Umbilical cord (tissue), 1 donor: ENCODE measurements at regions not wholly inside any gene's neighbourhood (a gene's known extent, or its start where the extent isn't known, plus 50 kb on each side); places are given as distances from the start of the nearest gene placed in this dataset.
A peak's percentile ranks its signal among the peaks of the same experiment; 100 is the strongest.

Source experiments
- DNase-seq: peaks from one replicate; pipeline ENCODE4 v3.0.0-alpha.2; 2015; ENCODE audit warnings: low spot score

DNA sequence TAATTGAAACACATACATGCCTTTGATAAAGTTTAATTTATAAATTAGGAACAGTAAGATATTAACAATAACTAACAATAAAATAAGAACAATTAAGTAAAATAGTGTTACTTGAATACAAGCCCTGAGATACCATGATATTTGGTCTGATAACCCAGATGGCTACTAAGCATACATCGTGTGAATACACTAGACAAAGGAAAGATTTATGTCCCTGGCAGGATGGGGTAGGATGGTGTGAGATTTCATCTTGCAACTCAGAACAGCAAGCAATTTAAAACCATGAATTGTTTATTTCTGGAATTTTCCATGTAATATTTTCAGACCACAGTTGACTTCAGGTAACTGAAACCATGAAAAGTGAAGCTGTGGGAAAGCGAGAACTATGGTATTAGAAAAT is 169.5 kb downstream of the DIPK2A start:
- DNase-seq, result no peak

- peak; percentile 92 for DNase-seq
Measured at GRCh38 chr3:144141496-144141895, 169.9 kb downstream of the DIPK2A start.

- peak; percentile 96 for DNase-seq
Measured at GRCh38 chr3:144142151-144142840, 170.7 kb downstream of the DIPK2A start.

GRCh38 chr3:144148356-144148755 is 176.7 kb downstream of the DIPK2A start:
- no peak for DNase-seq

- no peak for DNase-seq
Measured at GRCh38 chr3:144151983-144152382, 180.4 kb downstream of the DIPK2A start.

- no peak for DNase-seq
Measured at GRCh38 chr3:144160627-144161026, 189.0 kb downstream of the DIPK2A start.

DNA sequence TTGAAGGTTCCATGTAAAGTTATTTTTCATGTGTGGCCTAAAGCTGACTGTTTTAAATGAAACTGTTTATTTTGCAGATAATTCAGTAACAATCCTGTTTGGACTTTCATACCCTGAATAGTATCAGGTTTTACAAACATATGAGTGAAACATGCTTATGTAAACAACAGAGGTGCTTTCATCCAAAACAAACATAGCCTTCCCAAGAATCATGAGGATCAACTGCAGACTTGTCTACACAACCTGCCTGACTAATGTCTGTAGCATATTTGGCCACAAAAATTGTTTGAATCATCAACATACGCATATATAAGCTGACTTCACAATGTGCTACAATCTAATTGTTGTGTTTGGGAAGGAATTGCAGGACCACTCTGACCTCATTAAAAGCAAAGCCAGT is 190.4 kb downstream of the DIPK2A start:
- no peak for DNase-seq

- DNase-seq, result no peak
Measured at GRCh38 chr3:144164352-144164751, 192.7 kb downstream of the DIPK2A start.

DNA sequence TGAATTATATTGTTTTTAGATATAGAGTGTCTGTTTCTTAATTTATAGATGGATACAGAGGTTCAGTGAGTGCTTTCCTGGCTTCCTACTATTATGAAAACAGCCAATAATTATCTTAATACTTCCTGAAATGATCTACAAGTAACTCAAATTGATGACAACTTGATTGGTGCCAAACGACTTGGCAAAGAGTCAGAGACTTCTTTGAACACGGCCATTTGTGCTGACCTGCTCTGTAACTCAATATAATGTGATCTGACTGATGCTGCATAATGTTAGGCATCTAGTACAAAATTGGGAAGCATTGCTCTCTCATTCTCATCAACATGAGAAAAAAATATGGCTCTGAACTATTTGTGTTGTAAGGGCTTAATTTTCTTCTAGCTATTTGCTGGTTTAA is 193.9 kb downstream of the DIPK2A start:
- no peak for DNase-seq

DNA sequence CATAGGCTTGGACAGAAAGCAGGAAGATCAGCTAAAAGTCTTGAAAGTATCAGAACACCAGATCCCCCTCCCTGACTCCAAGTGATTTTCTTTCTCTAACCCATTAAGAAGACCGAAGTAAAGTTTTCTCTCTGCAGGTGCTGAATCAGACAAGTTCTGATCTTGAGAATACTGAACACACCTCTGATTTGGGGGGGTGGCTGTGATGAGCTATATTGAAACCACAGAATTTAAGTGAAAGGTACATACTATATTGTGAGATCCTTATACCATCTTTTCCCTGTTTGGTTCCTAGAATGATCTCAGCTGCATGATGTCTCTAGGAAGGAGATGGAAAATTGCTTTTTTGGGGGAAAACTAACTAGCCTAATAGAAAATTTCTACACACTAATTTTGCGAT is 196.0 kb downstream of the DIPK2A start:
- no peak for DNase-seq

DNA sequence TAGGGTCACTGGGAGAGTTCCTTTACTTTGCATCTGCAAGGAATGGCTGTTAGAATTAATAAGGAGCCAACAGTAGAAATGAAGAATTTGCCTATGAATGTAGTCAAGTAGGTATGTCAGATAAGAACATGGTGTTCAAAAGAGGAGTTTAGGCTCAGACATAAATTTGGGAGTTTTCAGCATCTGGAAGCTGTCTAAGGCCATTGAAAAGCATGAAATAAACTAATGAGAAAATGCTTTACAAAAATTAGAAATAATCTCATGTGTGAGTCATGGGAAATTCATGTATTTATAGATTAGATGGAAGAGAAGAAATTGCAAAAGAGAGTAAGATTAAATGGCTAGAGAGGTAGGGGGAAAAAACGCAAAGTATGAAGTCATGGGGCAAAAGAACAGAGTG is 201.9 kb downstream of the DIPK2A start:
- DNase-seq, result peak; percentile 56

DNA sequence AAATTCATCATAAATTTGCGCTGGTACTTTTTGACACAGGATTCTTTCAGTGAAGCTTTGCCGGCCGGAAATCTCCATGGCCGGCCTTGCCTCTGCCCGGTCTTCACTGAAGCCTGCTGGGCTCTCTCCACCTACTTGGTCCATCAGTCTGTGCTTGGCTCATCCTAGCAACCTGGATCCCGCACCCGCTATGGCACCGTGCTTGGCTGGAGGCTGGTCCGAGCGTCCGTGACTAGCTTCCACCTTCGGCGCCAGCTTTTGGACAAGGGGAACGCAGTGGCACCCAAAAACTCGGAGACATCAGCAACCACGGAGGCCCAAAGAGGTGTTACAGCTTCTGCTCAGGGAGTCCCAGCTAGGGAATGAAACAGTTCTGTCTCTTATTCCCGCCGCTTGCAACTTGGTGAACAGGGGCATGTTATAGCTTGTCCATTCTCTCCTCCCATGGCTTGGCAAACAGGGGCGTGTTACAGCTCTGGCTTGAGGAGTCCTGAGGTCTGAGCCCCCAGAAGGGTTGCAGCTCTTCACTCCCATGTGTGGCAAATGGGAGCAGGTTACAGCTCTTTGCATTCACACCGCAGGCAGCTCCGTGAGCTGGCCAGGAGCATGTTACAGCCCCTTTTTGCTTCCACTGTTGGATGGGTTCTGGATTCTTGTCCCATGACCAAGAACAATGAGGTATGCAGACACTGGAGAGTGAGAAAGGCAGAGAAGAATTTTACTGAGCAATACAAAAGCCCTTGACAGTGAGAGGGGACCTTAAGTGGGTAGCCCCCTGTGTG is 204.2 kb downstream of the DIPK2A start:
- no peak for DNase-seq

GRCh38 chr3:144177649-144178048 is 206.0 kb downstream of the DIPK2A start:
- no peak for DNase-seq

DNA sequence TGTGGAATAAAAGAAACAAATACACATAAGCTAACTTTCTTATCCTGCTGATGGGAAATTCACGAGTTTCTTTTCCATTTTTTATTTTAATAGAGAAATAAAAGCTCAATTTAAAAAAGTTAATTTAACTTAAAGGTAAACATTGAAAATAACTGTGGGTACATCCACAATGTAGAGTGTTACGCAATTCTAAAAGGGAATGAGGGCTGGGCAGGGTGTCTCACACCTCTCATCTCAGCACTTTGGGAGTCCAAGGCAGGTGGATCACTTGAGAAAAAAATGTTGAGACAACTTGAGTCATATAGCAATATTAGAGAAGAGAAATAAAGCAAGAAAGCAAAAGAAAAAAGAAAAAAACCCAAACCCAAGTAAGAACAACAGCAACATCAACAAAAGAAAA is 207.0 kb downstream of the DIPK2A start:
- no peak for DNase-seq

DNA sequence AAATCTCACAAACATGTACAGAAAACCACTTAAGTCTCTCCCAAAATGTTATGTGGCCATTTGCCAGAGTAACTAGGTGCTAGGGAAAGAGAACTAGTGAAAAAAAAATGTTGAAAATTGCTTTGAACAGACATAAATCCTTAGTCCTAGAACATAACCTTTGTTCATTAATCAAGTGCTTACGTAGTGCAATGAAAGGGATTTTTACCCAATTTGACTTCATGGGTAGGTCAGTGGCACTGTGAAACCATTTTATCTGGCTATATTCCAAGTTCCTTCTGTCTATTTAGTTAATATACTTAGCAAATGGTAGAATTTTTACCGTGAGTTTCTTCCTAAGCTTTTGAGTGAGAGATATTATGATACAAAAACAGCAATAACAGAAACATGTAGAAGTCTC is 209.4 kb downstream of the DIPK2A start:
- peak; percentile 18 for DNase-seq

- no peak for DNase-seq
Measured at GRCh38 chr3:144182501-144182900, 210.9 kb downstream of the DIPK2A start.

GRCh38 chr3:144185276-144185675 is 213.7 kb downstream of the DIPK2A start:
- no peak for DNase-seq

DNA sequence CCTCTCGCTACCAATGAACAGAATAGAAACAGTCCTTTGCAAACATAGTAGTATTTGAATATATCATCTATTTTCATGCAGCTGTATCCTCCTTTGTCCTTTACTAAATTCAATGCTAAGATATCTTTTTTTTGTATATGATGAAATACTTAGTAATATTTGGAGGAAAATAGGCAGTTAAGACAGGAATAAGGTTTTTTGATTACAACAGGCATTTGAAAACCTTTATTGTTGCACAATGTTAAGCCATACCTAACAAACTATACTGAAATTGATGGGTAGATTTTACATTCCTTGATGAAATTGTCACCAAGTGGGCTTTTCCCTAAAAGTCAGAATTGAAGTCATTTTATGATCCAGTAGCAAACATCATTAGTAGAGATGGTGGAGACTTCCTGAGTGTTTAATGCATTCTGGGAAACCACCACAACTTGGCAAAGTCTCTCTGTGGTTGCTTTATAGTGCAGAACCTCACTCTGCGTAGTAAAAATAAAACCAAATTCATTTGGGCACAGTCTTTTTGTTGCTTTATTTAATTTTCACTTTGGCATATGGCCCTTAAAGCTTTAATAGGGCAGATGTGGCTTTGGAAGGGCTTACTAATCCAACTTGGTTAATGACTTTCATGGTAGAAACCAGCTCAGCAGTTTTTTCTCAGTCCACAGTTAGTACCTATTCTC is 216.0 kb downstream of the DIPK2A start:
- no peak for DNase-seq

DNA sequence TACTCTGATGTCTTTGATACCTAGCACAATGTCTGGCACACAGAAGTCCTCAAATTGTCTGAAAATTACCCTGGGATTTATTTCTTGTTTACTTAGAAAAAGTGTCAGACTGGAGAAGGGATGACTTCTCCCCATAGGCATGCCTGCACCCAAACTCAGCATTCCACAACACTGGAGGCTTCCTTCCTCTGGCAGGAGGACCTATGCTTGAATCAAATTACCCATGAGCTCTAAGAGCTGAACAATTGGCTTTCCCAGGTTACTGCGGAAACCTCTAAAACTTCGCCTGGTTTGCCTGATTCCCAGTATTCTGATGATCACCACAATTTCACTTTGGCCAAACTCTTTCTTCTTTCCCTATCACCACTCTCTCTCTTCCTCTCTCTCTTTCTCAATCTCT is 217.4 kb downstream of the DIPK2A start:
- DNase-seq, result no peak

DNA sequence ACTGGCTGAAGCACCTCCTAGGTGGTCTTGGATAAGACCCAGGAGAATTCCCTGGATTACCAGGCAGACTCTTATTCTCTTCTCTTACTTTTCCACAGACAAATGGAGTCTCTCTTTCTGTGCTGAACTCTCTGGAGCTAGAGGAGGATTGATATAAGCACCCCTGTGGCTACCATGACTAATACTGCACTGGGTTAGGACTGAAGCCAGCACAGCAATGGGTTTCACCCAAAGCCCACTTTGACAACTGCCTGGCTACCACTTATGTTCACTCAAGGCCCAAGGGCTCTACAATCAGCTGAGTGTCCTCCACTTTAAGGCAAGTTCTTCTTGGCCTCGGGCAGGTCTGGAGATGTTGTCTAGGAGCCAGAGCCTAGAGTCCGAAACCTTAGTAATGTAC is 225.5 kb downstream of the DIPK2A start:
- DNase-seq, result no peak

- DNase-seq, result no peak
Measured at GRCh38 chr3:144197582-144197981, 226.0 kb downstream of the DIPK2A start.

GRCh38 chr3:144200004-144200403 is 228.4 kb downstream of the DIPK2A start:
- no peak for DNase-seq

DNA sequence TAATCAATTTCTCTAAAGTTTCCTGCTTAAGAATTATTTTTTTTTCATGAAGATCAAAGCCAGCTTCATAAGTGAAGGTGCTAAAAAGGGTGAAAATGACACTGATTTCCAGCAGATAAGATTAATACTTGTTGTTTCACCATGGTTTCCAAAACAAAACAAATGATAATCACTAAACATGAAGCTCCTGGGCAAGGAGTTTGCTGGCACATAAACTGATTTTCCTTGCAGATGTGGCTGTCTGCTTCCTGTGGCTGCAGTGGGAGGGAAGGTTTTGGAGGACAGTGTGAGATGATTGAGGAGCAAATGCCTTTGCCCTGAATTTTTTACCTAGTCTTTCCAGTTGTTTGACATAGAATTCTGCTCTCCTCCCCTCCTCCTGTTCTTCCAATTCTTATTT is 228.8 kb downstream of the DIPK2A start:
- peak; percentile 33 for DNase-seq
